PC-9 (cell line): ENCODE measurements at regions not wholly inside any gene's neighbourhood (a gene's known extent, or its start where the extent isn't known, plus 50 kb on each side); places are given as distances from the start of the nearest gene placed in this dataset.

Experiments
- BruUV-seq: library from RNA; stranded (reverse); fragments of 400-500 nt; replicated peaks from 2 replicates; lab custom pipeline; 2021; lab: Mats Ljungman, UMichigan
- CTCF ChIA-PET: fragments of 300-600 bp; sonication (Branson Sonifier 250); formaldehyde crosslinking; loops from one replicate; lab custom pipeline; 2022; ENCODE audit warnings: antibody characterized with exemption; lab: Charles Lee
- POLR2A ChIA-PET: fragments of 300-600 bp; sonication (Branson Sonifier 250); formaldehyde crosslinking; loops from one replicate; lab custom pipeline; 2022; ENCODE audit warnings: antibody characterized with exemption; ENCODE audit not compliant: unreplicated experiment; lab: Charles Lee
- DNase-seq, 2 experiments: peaks; one replicate each; pipeline versions ENCODE4 v3.0.0 to v3.0.0-alpha.2; 2015 to 2022; ENCODE audit warnings: mixed read lengths in 1 of 2
- H2AFZ ChIP-seq: fragments of 200-600 bp; sonication (generic); 2 replicates; pipeline ENCODE4 v1.8.1; 2017; ENCODE audit warnings: antibody characterized with exemption
- H3F3A ChIP-seq: fragments of 200-600 bp; sonication (generic); 2 replicates; pipeline ENCODE4 v1.8.1; 2017; ENCODE audit warnings: antibody characterized with exemption, mild to moderate bottlenecking, low read depth; ENCODE audit not compliant: insufficient read depth
- H3K27ac ChIP-seq: fragments of 200-600 bp; sonication (generic); 2 replicates; pipeline ENCODE4 v1.6.1; 2016; ENCODE audit warnings: mixed run types
- H3K27me3 ChIP-seq: fragments of 200-600 bp; sonication (generic); 2 replicates; pipeline ENCODE4 v1.6.1; 2016; ENCODE audit warnings: low read depth, mixed run types; ENCODE audit not compliant: insufficient read depth
- H3K36me3 ChIP-seq: fragments of 200-600 bp; sonication (generic); 2 replicates; pipeline ENCODE4 v1.6.1; 2016; ENCODE audit warnings: low read depth, mixed run types
- H3K4me1 ChIP-seq: fragments of 200-600 bp; sonication (generic); replicated peaks from 2 replicates; pipeline ENCODE4 v1.6.1; 2016; ENCODE audit warnings: mixed run types; ENCODE audit not compliant: insufficient read depth
- H3K4me2 ChIP-seq: fragments of 200-600 bp; sonication (generic); 2 replicates; pipeline ENCODE4 v1.6.1; 2017; ENCODE audit warnings: mixed run types
- H3K4me3 ChIP-seq: fragments of 200-600 bp; sonication (generic); 2 replicates; pipeline ENCODE4 v1.6.1; 2016; ENCODE audit warnings: mixed run types
- H3K79me2 ChIP-seq: fragments of 200-600 bp; sonication (generic); 2 replicates; pipeline ENCODE4 v1.6.1; 2017; ENCODE audit warnings: low read depth, mixed run types
- H3K9me2 ChIP-seq: fragments of 200-600 bp; sonication (generic); 2 replicates; pipeline ENCODE4 v1.8.1; 2017; ENCODE audit warnings: mild to moderate bottlenecking; ENCODE audit not compliant: insufficient read depth
- H3K9me3 ChIP-seq: fragments of 200-600 bp; sonication (generic); 2 replicates; pipeline ENCODE4 v1.8.1; 2016; ENCODE audit warnings: low read depth; ENCODE audit not compliant: insufficient read depth
- H4K20me1 ChIP-seq: fragments of 200-600 bp; sonication (generic); 2 replicates; pipeline ENCODE4 v1.8.1; 2017; ENCODE audit not compliant: insufficient read depth
- CTCF ChIP-seq: fragments of 200-600 bp; sonication (generic); conservative IDR thresholded peaks from 2 replicates; pipeline ENCODE4 v1.6.1; 2017; ENCODE audit warnings: mixed run types, antibody characterized with exemption, mild to moderate bottlenecking, moderate library complexity
- EZH2 ChIP-seq: fragments of 200-600 bp; sonication (generic); IDR thresholded peaks from 2 replicates; pipeline ENCODE4 v1.8.0; 2017; ENCODE audit warnings: antibody characterized with exemption, low read depth
- intact Hi-C: fragments of 100-400 bp; cut with micrococcal nuclease; formaldehyde crosslinking; loops from one replicate; pipeline ENCODE4 v1.10.0; 2022; ENCODE audit not compliant: unreplicated experiment

DNA sequence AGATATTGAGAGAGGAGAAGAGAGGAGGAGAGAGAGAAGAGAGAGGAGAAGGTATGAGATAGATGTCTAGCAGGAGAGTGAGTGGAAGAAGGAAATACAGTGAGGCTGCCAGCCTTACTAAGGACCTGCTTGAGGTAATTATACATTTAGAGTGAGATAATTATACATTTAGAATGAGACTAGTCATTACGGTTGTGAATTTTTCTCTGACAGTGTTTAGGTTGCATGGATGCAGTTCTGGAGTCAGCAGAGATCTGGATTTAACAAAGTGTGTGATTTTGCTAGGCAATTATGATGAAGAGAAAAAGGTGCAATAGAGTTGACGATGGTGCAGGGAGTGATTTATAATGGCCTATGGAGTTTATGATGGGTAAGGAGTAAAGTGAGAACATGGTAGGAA, 187.1 kb upstream of the ARX start:
- BruUV-seq: no TSS peak
- no peak overlapping the region for H3K4me3 ChIP-seq

GRCh38 chrX:25198891-25199290, 183.1 kb upstream of the ARX start:
- CTCF ChIA-PET: no interaction called here
- TF ChIP-seq EZH2 (no peak), CTCF (no peak)
- Histone ChIP-seq H4K20me1 (no peaks in the 10 kb centered on the region), H3K9me2 (no peaks in the 10 kb centered on the region), H3K4me3 (no peak overlapping the region), H3K4me1 (no peaks in the 10 kb centered on the region), H3K27me3 (peaks cover 6% of the 10 kb centered on the region; the same call in 1 of the 2 replicates), H3F3A (no peaks in the 10 kb centered on the region), H3K79me2 (no peaks in the 10 kb centered on the region), H2AFZ (no peak overlapping the region), H3K4me2 (no peak overlapping the region), H3K9me3 (no peaks in the 10 kb centered on the region), H3K36me3 (no peaks in the 10 kb centered on the region), H3K27ac (no peak overlapping the region)
- intact Hi-C loops: no loop called here
- no peak for DNase-seq
- POLR2A ChIA-PET: no interaction called here
- BruUV-seq: no TSS peak

More for the DNA sequence above, 187.1 kb upstream of the ARX start:
- H3K27me3 ChIP-seq: no peaks in the 10 kb centered on the region
- H3K9me3 ChIP-seq: no peaks in the 10 kb centered on the region
- POLR2A ChIA-PET: no interaction called here
- H3K27ac ChIP-seq: no peak overlapping the region
- H3K36me3 ChIP-seq: no peaks in the 10 kb centered on the region
- intact Hi-C loops: no loop called here
- TF ChIP-seq CTCF: no peak
- no peak overlapping the region for H2AFZ ChIP-seq
- DNase-seq: no peak
- H3K79me2 ChIP-seq: no peaks in the 10 kb centered on the region
- H3K4me2 ChIP-seq: no peak overlapping the region
- H3F3A ChIP-seq: no peaks in the 10 kb centered on the region
- no peaks in the 10 kb centered on the region for H3K9me2 ChIP-seq
- H3K4me1 ChIP-seq: no peaks in the 10 kb centered on the region
- CTCF ChIA-PET: no interaction called here
- no peaks in the 10 kb centered on the region for H4K20me1 ChIP-seq

DNA sequence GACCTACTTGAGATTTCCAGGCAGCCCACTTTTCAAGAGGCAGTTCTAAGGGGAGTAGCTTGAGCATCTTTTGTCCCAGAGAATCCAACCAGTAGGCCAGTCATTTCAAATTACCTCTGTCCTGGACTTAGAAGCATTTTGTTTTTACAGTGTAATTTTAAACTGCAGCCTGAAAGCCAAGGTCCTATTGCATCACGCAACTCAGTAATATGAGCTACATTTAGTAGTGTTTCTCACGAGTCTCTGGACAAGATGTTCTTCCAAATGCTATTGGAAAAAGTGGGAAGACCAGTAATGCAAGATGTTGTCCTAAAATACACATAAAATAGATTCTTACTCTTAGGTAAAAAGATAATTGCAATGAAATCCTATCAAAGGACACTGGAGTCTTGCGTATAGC, 182.5 kb upstream of the ARX start:
- TF ChIP-seq CTCF (no peak), EZH2 (no peak)
- no peak overlapping the region for H3K27ac ChIP-seq
- H3K4me1 ChIP-seq: no peaks in the 10 kb centered on the region
- H3K36me3 ChIP-seq: no peaks in the 10 kb centered on the region
- ChIA-PET POLR2A (no interaction called here), CTCF (no interaction called here)
- no peak for DNase-seq
- no peaks in the 10 kb centered on the region for H3K79me2 ChIP-seq
- intact Hi-C loops: no loop called here
- peaks cover 6% of the 10 kb centered on the region; the same call in 1 of the 2 replicates for H3K27me3 ChIP-seq
- no peak overlapping the region for H3K4me3 ChIP-seq
- H2AFZ ChIP-seq: no peak overlapping the region
- no TSS peak for BruUV-seq
- H3K4me2 ChIP-seq: no peak overlapping the region
- H3K9me3 ChIP-seq: no peaks in the 10 kb centered on the region
- H3K9me2 ChIP-seq: no peaks in the 10 kb centered on the region
- H3F3A ChIP-seq: no peaks in the 10 kb centered on the region
- H4K20me1 ChIP-seq: no peaks in the 10 kb centered on the region
